Ovary (tissue), 3 donors: ENCODE measurements at regions not wholly inside any gene's neighbourhood (a gene's known extent, or its start where the extent isn't known, plus 50 kb on each side); places are given as distances from the start of the nearest gene placed in this dataset.

ENCODE experiments used
- CTCF ChIP-seq, 3 donors: fragments of 450-650 bp in 2 of 3; fragments of 200-600 bp in 1 of 3; IDR thresholded peaks; one replicate each; pipeline versions ENCODE4 v1.5.1 to v1.8.0; 2016 to 2022; ENCODE audit warnings: antibody characterized with exemption in 3 of 3, mild to moderate bottlenecking in 1 of 3
- EP300 ChIP-seq: sonication (generic); formaldehyde crosslinking; IDR thresholded peaks from one replicate; pipeline ENCODE4 v1.6.1; 2017; ENCODE audit warnings: antibody characterized with exemption
- donor health status: DM: no; HTN: no; CAD: no.

GRCh38 chr11:109148669-109149068 is 273.3 kb upstream of the C11orf87 start:
- TF ChIP-seq CTCF (IDR thresholded peaks at IDR 0.05) (no peak), EP300 (no peak)
